ENCODE measurements at regions not wholly inside any gene's neighbourhood (a gene's known extent, or its start where the extent isn't known, plus 50 kb on each side); places are given as distances from the start of the nearest gene placed in this dataset.
"Not testable (repeated sequence)": the region's sequence is repeated elsewhere in the genome, so short reads cannot be mapped to it uniquely, and the experiment has no call there.

DNA sequence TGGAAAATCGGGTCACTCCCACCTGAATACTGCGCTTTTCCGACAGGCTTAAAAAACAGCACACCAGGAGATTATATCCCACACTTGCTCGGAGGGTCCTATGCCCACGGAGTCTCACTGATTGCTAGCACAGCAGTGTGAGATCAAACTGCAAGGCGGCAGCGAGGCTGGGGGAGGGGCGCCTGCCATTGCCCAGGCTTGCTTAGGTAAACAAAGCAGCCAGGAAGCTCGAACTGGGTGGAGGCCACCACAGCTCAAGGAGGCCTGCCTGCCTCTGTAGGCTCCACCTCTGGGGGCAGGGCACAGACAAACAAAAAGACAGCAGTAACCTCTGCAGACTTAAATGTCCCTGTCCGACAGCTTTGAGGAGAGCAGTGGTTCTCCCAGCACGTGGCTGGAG lies 778.7 kb upstream of the HS3ST5 start:
- TF ChIP-seq, protein P1, sequence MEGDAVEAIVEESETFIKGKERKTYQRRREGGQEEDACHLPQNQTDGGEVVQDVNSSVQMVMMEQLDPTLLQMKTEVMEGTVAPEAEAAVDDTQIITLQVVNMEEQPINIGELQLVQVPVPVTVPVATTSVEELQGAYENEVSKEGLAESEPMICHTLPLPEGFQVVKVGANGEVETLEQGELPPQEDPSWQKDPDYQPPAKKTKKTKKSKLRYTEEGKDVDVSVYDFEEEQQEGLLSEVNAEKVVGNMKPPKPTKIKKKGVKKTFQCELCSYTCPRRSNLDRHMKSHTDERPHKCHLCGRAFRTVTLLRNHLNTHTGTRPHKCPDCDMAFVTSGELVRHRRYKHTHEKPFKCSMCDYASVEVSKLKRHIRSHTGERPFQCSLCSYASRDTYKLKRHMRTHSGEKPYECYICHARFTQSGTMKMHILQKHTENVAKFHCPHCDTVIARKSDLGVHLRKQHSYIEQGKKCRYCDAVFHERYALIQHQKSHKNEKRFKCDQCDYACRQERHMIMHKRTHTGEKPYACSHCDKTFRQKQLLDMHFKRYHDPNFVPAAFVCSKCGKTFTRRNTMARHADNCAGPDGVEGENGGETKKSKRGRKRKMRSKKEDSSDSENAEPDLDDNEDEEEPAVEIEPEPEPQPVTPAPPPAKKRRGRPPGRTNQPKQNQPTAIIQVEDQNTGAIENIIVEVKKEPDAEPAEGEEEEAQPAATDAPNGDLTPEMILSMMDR (IDR thresholded peaks at IDR 0.05): not testable (repeated sequence)
- TF ChIP-seq CBX8 (IDR thresholded peaks at IDR 0.05); HOXB5 (CRISPR knock-in tag; IDR thresholded peaks at IDR 0.05); POLR2A (IDR thresholded peaks at IDR 0.05; ENCODE audit: low read length); EP300 (IDR thresholded peaks at IDR 0.05); ESRRA (IDR thresholded peaks at IDR 0.05; ENCODE audit: borderline replicate concordance, low read length); JUNB (IDR thresholded peaks at IDR 0.05); ZFP36 (IDR thresholded peaks at IDR 0.05; ENCODE audit: borderline replicate concordance, partially characterized antibody); KDM5A (IDR thresholded peaks at IDR 0.05); RAD21 (conservative IDR thresholded peaks at IDR 0.05 in 1 of 2, IDR thresholded peaks at IDR 0.05 in 1 of 2): not testable (repeated sequence)
- TF ChIP-seq, protein P2, sequence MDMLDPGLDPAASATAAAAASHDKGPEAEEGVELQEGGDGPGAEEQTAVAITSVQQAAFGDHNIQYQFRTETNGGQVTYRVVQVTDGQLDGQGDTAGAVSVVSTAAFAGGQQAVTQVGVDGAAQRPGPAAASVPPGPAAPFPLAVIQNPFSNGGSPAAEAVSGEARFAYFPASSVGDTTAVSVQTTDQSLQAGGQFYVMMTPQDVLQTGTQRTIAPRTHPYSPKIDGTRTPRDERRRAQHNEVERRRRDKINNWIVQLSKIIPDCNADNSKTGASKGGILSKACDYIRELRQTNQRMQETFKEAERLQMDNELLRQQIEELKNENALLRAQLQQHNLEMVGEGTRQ (IDR thresholded peaks at IDR 0.05): not testable (repeated sequence)
